BJ (cell line): ENCODE measurements at regions not wholly inside any gene's neighbourhood (a gene's known extent, or its start where the extent isn't known, plus 50 kb on each side); places are given as distances from the start of the nearest gene placed in this dataset.
"Not testable (repeated sequence)": the region's sequence is repeated elsewhere in the genome, so short reads cannot be mapped to it uniquely, and the experiment has no call there.

Experiments used
- CTCF ChIA-PET: fragments of 350-600 bp; formaldehyde crosslinking; extraction: SDS; loops from one replicate; lab custom pipeline; 2021; ENCODE audit warnings: antibody characterized with exemption, inconsistent platforms; lab: Yijun Ruan, JAX
- POLR2A ChIA-PET: fragments of 300-600 bp; sonication (Branson Sonifier 250); formaldehyde crosslinking; extraction: SDS; loops from one replicate; lab custom pipeline; 2021; ENCODE audit warnings: antibody characterized with exemption; lab: Charles Lee
- DNase-seq: peaks from one replicate; pipeline ENCODE4 v3.0.0-alpha.2; 2011; ENCODE audit warnings: low read depth
- H3K27me3 ChIP-seq: 2 replicates; pipeline ENCODE4 v1.6.0; 2011; ENCODE audit warnings: low read length; ENCODE audit not compliant: control insufficient read depth, insufficient read depth
- H3K36me3 ChIP-seq: 2 replicates; pipeline ENCODE4 v1.5.1; 2011; ENCODE audit warnings: low read length; ENCODE audit not compliant: control insufficient read depth, insufficient read depth
- H3K4me3 ChIP-seq: 2 replicates; pipeline ENCODE4 v1.5.1; 2011; ENCODE audit warnings: low read depth, mild to moderate bottlenecking, control low read depth, low read length
- TF ChIP-seq, protein P1 (sequence below): IDR thresholded peaks from 2 replicates; pipeline ENCODE4 v1.5.1; 2011; ENCODE audit warnings: low read depth, mild to moderate bottlenecking, control low read depth, inconsistent platforms, low read length, moderate library complexity; ENCODE audit not compliant: insufficient read depth

DNA sequence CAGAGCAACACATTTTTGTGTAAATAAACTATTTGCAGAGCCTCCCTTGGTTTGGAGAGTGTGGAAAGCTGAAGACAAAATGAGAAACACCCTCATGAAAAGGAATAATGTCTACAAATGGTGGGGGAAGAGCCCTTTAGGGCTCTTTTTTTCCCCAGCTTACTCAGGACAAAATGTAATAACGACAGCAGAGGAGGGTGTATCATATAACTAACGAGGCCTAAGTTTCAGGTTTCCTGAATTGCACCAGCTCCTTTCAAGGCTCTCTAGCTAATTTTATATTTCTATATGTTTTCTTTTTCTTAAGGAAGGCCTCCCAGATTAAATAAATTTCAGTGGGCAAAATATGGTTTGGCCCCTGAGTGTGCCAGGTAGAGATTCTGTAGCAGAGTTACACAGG is 116.3 kb downstream of the FEM1C start:
- ChIA-PET POLR2A (no interaction called here), CTCF (interaction anchor here (0.7 kb wide), 1 partner anchor 13 kb away, joined by 3 read pairs; no protein-coding TSS in a partner anchor)
- Histone ChIP-seq H3K27me3 (no peaks in the 10 kb centered on the region), H3K36me3 (no peaks in the 10 kb centered on the region), H3K4me3 (no peak overlapping the region)
- TF ChIP-seq, protein P1, sequence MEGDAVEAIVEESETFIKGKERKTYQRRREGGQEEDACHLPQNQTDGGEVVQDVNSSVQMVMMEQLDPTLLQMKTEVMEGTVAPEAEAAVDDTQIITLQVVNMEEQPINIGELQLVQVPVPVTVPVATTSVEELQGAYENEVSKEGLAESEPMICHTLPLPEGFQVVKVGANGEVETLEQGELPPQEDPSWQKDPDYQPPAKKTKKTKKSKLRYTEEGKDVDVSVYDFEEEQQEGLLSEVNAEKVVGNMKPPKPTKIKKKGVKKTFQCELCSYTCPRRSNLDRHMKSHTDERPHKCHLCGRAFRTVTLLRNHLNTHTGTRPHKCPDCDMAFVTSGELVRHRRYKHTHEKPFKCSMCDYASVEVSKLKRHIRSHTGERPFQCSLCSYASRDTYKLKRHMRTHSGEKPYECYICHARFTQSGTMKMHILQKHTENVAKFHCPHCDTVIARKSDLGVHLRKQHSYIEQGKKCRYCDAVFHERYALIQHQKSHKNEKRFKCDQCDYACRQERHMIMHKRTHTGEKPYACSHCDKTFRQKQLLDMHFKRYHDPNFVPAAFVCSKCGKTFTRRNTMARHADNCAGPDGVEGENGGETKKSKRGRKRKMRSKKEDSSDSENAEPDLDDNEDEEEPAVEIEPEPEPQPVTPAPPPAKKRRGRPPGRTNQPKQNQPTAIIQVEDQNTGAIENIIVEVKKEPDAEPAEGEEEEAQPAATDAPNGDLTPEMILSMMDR, result no peak
- no peak for DNase-seq

DNA sequence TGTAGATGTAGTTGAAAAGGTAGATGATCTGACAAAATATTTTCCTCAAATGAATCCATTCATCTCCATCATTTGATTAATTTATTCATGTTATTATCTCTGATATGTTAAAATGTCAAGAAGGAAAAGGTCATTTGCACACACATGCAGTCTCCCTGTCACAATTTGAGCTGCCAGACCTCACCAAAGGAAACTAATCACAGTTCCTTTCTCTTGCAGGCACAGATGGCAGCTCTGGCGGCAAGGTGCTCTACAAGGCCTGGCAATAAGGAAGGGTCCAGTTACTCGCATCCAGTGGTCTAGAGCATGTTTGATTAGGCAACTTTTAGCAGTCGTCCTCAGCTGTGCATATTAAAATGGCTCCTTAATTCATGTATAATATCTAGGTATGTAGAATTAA is 120.1 kb downstream of the FEM1C start:
- POLR2A ChIA-PET, result no interaction called here
- CTCF ChIA-PET, result interaction anchor here (1.4 to 1.5 kb wide), 3 partner anchors 10 to 151 kb away, joined by 3 to 4 read pairs (median 4); no protein-coding TSS in a partner anchor
- Histone ChIP-seq H3K4me3 (no peak overlapping the region), H3K27me3 (no peaks in the 10 kb centered on the region), H3K36me3 (no peaks in the 10 kb centered on the region)
- TF ChIP-seq, protein P1, result no peak
- no peak for DNase-seq

DNA sequence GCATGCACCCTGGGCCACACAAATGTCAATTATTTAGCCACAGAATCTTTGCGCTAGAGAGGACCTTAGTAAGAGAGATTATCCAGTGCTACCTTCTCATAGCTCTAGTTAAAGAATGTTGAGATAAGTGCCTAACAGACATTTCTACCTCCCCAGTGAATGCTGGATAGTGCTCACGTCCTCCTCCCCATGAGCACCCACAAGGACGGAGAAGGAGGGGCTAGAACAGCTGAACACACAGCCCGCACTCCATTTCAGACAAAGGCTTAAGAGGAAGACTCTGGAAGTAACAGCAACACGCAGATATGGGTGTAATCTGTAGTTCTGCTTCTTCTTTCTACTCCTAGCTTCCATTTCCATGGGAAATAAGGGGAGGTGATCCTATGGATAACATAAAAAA is 120.5 kb downstream of the FEM1C start:
- no peak for DNase-seq
- CTCF ChIA-PET, result interaction anchor here (0.6 to 1.5 kb wide), 4 partner anchors 10 to 151 kb away, joined by 3 to 4 read pairs (median 4); no protein-coding TSS in a partner anchor
- H3K27me3 ChIP-seq, result no peaks in the 10 kb centered on the region
- POLR2A ChIA-PET, result no interaction called here
- H3K4me3 ChIP-seq, result no peak overlapping the region
- TF ChIP-seq, protein P1, result no peak
- H3K36me3 ChIP-seq, result no peaks in the 10 kb centered on the region

DNA sequence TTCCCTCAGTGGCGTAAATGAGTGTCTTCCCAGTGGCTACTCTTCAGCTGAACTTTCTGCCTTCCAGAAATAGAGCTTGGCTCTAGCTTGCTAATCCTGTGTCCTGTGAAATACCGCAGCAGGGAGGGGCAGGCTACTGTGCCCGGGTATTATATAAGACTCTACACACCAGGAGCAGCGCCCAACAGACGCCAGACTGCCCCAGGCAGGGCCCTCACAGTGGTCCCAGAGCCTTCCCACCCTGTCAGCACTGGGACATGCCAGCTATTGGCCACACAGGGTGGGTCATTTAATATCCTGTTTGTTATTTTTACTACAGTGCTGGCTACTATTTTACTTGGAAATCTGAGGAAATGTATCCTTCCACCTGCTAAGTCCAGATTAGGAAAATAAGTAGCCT is 121.0 kb downstream of the FEM1C start:
- ChIA-PET POLR2A (no interaction called here), CTCF (interaction anchor here (0.6 to 1.4 kb wide), 3 partner anchors 11 to 152 kb away, joined by 3 to 4 read pairs (median 3); no protein-coding TSS in a partner anchor)
- Histone ChIP-seq H3K36me3 (no peaks in the 10 kb centered on the region), H3K27me3 (no peaks in the 10 kb centered on the region), H3K4me3 (no peak overlapping the region)
- TF ChIP-seq, protein P1, result no peak
- DNase-seq, result no peak

DNA sequence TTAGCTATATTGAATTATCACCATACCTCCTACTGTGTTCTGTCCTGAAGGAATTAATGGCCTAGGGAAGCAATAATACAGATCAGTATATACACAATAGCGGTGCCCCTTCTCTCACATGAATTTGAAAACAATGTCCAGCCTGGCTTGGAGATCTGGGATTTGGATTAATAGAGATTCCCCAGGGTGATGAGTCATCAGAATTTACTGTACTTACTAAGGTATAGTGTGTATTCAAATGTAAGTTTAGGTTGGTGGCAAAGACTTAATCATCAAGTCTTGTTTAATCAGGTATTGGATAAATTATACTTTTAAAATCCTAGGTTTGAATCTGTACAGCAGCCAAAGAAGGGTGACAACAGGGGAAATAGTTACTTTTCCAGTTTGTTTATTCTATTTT is 121.5 kb downstream of the FEM1C start:
- Histone ChIP-seq H3K36me3 (no peaks in the 10 kb centered on the region), H3K4me3 (no peak overlapping the region), H3K27me3 (no peaks in the 10 kb centered on the region)
- TF ChIP-seq, protein P1, result no peak
- DNase-seq, result no peak
- ChIA-PET POLR2A (no interaction called here), CTCF (interaction anchor here (1.4 kb wide), 1 partner anchor 152 kb away, joined by 3 read pairs; no protein-coding TSS in a partner anchor)

DNA sequence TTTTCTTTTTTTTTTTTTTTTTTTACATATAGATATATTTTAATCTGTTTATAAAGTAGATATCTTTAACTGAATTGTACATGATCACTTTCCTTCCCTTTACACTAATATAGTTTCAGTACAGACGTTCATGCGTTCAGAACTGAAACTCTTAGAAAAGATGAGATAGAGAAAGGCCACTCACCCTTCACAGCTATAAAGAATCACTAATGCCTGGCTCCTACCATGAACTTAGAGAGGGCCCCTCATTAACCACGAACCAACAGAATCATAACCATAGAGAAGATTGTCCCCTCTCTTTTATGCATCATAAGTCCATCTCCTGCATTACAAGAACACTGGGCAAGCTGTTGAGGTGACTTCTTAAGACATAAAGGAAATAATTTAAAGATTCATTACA is 123.8 kb downstream of the FEM1C start:
- H3K36me3 ChIP-seq, H3K4me3 ChIP-seq, POLR2A ChIA-PET, H3K27me3 ChIP-seq, CTCF ChIA-PET, DNase-seq: not testable (repeated sequence)
